ENCODE measurements at regions not wholly inside any gene's neighbourhood (a gene's known extent, or its start where the extent isn't known, plus 50 kb on each side); places are given as distances from the start of the nearest gene placed in this dataset.
"Not testable (repeated sequence)": the region's sequence is repeated elsewhere in the genome, so short reads cannot be mapped to it uniquely, and the experiment has no call there.

DNA sequence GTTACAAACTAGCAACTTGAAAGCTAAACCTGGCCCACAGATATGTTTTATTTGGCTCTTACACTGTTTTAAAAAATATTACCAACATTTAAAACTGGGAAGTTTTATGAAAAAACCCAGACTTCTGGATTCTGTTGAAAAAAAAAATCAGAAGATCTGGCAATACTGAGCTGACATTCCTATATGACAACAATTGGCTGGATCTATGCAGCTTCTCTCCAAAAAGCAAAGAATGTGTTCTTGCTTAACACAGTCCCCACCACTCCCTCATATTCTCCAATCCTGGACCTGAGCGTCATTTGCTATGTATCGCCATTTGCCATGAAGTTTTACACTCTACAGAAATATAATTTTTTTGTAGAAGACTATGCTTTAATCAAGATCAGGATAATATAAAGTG lies 859.6 kb downstream of the LTN1 start:
- in situ Hi-C loops (cut with HindIII; ENCODE audit: low sequenced_read_pairs): no loop called here
- H3K4me3 ChIP-seq (ENCODE audit: low read depth, low read length): no peak overlapping the region
- no peak for DNase-seq (ENCODE audit: low read depth)
- TF ChIP-seq, protein P1, sequence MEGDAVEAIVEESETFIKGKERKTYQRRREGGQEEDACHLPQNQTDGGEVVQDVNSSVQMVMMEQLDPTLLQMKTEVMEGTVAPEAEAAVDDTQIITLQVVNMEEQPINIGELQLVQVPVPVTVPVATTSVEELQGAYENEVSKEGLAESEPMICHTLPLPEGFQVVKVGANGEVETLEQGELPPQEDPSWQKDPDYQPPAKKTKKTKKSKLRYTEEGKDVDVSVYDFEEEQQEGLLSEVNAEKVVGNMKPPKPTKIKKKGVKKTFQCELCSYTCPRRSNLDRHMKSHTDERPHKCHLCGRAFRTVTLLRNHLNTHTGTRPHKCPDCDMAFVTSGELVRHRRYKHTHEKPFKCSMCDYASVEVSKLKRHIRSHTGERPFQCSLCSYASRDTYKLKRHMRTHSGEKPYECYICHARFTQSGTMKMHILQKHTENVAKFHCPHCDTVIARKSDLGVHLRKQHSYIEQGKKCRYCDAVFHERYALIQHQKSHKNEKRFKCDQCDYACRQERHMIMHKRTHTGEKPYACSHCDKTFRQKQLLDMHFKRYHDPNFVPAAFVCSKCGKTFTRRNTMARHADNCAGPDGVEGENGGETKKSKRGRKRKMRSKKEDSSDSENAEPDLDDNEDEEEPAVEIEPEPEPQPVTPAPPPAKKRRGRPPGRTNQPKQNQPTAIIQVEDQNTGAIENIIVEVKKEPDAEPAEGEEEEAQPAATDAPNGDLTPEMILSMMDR (IDR thresholded peaks at IDR 0.05; ENCODE audit: low read depth, low read length, missing control alignments): no peak

DNA sequence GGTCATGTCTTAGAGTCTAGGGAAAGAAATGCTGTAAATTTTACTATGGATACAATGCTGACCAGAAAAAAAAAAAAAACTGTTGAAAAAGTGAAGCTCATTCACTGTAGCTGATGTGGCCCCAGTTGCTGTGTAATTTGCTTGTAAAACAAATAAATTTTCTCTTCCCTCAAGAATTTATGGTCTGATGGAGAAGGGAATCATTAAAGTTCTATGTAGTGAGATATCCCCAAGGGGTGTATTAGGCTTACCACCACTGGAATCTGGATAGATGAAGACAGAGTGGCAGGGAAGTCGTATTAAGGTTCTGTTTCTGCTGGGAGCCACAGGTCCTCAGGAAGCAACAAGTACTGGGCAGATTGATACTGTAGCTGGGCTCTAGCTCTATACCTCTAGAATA lies 860.0 kb downstream of the LTN1 start:
- in situ Hi-C loops (cut with HindIII; ENCODE audit: low sequenced_read_pairs): no loop called here
- DNase-seq (ENCODE audit: low read depth): no peak
- H3K4me3 ChIP-seq (ENCODE audit: low read depth, low read length): no peak overlapping the region
- TF ChIP-seq, protein P1 (IDR thresholded peaks at IDR 0.05; ENCODE audit: low read depth, low read length, missing control alignments): no peak

DNA sequence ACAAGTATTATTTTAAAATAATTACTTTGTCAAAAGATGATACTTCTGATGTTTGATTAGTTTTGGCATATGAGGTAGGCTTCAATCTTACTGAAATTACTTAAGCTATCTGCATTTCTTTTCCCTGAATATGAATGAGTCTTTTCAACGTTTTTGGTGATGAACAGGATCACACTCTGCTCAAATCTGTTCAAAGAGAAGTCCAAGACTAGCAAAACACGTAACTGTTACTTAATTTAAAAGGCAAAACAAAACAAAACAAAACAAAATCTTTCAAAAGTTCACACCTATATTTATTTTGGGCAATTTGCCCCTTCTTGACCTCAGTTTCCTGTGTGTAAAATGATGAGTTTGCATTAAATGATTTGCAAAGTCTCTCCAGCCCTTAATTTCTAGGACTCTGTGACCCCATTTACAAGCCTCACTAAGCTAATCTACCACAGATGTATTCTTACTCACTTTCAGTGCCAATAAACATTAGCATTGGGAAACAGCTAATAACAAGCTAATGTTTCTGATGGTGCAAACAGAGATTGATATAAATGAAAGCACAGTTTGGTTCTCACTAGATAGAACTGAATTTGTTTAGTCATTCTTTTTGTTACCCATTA lies 865.4 kb downstream of the LTN1 start:
- TF ChIP-seq, protein P1 (IDR thresholded peaks at IDR 0.05; ENCODE audit: low read depth, low read length, missing control alignments): no peak
- no peak overlapping the region for H3K4me3 ChIP-seq (ENCODE audit: low read depth, low read length)
- DNase-seq (ENCODE audit: low read depth): peak; percentile 38
- in situ Hi-C loops (cut with HindIII; ENCODE audit: low sequenced_read_pairs): no loop called here

DNA sequence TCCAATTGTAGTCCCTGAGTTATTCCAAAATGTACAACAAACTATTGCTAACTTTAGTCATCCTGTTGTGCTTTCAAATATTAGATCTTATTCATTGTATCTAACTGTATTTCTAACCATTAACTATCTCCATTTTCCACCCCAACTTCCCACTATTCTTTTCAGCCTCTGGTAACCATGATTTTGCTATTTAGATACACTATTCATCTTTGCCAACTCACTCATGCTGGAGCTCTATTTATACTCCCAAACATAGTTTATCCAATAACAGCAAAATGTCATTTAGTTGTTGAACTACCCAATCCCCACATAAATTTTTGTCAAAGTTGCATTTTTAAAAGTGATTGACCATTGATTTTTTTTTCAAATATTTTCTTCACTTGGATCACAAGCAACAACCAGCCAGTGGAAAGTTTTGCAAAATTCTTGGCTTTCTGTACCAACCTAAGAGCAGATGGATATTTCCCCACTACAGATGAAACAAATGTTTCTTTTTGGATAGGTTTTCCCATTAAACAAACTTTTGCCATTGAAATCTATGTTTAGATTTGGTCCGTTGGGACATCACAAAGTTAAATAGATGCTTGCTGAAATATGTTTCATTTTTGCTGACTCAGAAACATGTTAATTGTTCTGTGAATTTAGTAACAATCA lies 866.0 kb downstream of the LTN1 start:
- in situ Hi-C loops (cut with HindIII; ENCODE audit: low sequenced_read_pairs): no loop called here
- TF ChIP-seq, protein P1 (IDR thresholded peaks at IDR 0.05; ENCODE audit: low read depth, low read length, missing control alignments): no peak
- no peak overlapping the region for H3K4me3 ChIP-seq (ENCODE audit: low read depth, low read length)
- no peak for DNase-seq (ENCODE audit: low read depth)

GRCh38 chr21:28124541-28124940 lies 868.1 kb downstream of the LTN1 start:
- no peak for DNase-seq (ENCODE audit: low read depth)
- TF ChIP-seq, protein P1 (IDR thresholded peaks at IDR 0.05; ENCODE audit: low read depth, low read length, missing control alignments): no peak

GRCh38 chr21:28118570-28118969 lies 874.1 kb downstream of the LTN1 start:
- no peak for DNase-seq (ENCODE audit: low read depth)
- TF ChIP-seq, protein P1 (IDR thresholded peaks at IDR 0.05; ENCODE audit: low read depth, low read length, missing control alignments): no peak
- in situ Hi-C loops (cut with HindIII; ENCODE audit: low sequenced_read_pairs): no loop called here
- H3K4me3 ChIP-seq (ENCODE audit: low read depth, low read length): no peak overlapping the region

More at GRCh38 chr21:28124541-28124940, 868.1 kb downstream of the LTN1 start:
- in situ Hi-C loops (cut with HindIII; ENCODE audit: low sequenced_read_pairs): no loop called here
- H3K4me3 ChIP-seq (ENCODE audit: low read depth, low read length): no peak overlapping the region

- DNase-seq (ENCODE audit: low read depth); in situ Hi-C loops (cut with HindIII; ENCODE audit: low sequenced_read_pairs); H3K4me3 ChIP-seq (ENCODE audit: low read depth, low read length): not testable (repeated sequence)
Observed at GRCh38 chr21:28114986-28115385, 877.7 kb downstream of the LTN1 start.

All from astrocyte of the cerebellum (primary cell).